ENCODE measurements at regions not wholly inside any gene's neighbourhood (a gene's known extent, or its start where the extent isn't known, plus 50 kb on each side); places are given as distances from the start of the nearest gene placed in this dataset.

DNA sequence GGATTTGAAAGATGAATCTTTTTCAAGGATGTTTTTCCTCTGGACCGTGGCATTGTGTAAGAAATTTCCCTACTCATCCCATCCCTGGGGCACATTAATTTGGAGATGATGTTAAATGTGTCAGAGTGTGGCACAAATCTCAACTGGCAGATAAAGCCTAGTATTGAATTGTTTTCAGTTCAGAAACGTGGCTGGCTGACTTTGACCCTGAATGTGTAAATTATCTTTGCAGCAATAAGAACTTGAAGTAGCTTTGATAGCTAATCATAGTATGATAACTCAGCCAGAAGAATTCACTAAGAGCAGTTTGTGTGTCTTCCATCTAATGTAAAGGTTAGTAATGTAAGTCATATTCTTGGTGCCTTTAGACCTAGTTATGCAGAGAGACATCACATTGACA, 238.4 kb upstream of the DMRT1 start:
- Histone ChIP-seq H3K4me1 (ENCODE audit: control insufficient read depth in 4 of 4, insufficient read depth in 4 of 4, low read length in 3 of 4) (no peaks in the 10 kb centered on the region), H3K9ac (ENCODE audit: low read depth in 1 of 2, low read length in 2 of 2) (no peak overlapping the region), H3K36me3 (ENCODE audit: control insufficient read depth in 4 of 4, insufficient read depth in 3 of 4, low read depth in 1 of 4, low read length in 3 of 4) (no peaks in the 10 kb centered on the region), H3K4me3 (ENCODE audit: low read depth in 1 of 3, low read length in 3 of 3) (no peak overlapping the region), H3K27me3 (ENCODE audit: control insufficient read depth in 4 of 4, insufficient read depth in 4 of 4, low read length in 3 of 4) (peaks cover 0 to 4% (median 0%) of the 10 kb centered on the region in 4 donors), H3K9me3 (ENCODE audit: control insufficient read depth in 4 of 4, low read length in 3 of 4) (no peaks in the 10 kb centered on the region), H3K27ac (ENCODE audit: low read depth in 1 of 2, low read length in 2 of 2) (no peak overlapping the region)
- 61% methylated on average over 2 of the region's 2 CpGs for WGBS
- TF ChIP-seq RAD21 (IDR thresholded peaks at IDR 0.05) (no peak), FOXA2 (IDR thresholded peaks at IDR 0.05) (no peak), RXRA (IDR thresholded peaks at IDR 0.05) (no peak), EGR1 (IDR thresholded peaks at IDR 0.05; ENCODE audit: low read depth in 2 of 2) (no peak), GABPA (IDR thresholded peaks at IDR 0.05 in 1 of 2, conservative IDR thresholded peaks at IDR 0.05 in 1 of 2) (no peak), HNF4A (conservative IDR thresholded peaks at IDR 0.05) (no peak)
- TF ChIP-seq, protein P1, sequence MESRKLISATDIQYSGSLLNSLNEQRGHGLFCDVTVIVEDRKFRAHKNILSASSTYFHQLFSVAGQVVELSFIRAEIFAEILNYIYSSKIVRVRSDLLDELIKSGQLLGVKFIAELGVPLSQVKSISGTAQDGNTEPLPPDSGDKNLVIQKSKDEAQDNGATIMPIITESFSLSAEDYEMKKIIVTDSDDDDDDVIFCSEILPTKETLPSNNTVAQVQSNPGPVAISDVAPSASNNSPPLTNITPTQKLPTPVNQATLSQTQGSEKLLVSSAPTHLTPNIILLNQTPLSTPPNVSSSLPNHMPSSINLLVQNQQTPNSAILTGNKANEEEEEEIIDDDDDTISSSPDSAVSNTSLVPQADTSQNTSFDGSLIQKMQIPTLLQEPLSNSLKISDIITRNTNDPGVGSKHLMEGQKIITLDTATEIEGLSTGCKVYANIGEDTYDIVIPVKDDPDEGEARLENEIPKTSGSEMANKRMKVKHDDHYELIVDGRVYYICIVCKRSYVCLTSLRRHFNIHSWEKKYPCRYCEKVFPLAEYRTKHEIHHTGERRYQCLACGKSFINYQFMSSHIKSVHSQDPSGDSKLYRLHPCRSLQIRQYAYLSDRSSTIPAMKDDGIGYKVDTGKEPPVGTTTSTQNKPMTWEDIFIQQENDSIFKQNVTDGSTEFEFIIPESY (IDR thresholded peaks at IDR 0.05), result no peak
- TF ChIP-seq, protein P2, sequence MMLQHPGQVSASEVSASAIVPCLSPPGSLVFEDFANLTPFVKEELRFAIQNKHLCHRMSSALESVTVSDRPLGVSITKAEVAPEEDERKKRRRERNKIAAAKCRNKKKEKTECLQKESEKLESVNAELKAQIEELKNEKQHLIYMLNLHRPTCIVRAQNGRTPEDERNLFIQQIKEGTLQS (IDR thresholded peaks at IDR 0.05), result no peak
- TF ChIP-seq, protein P3, sequence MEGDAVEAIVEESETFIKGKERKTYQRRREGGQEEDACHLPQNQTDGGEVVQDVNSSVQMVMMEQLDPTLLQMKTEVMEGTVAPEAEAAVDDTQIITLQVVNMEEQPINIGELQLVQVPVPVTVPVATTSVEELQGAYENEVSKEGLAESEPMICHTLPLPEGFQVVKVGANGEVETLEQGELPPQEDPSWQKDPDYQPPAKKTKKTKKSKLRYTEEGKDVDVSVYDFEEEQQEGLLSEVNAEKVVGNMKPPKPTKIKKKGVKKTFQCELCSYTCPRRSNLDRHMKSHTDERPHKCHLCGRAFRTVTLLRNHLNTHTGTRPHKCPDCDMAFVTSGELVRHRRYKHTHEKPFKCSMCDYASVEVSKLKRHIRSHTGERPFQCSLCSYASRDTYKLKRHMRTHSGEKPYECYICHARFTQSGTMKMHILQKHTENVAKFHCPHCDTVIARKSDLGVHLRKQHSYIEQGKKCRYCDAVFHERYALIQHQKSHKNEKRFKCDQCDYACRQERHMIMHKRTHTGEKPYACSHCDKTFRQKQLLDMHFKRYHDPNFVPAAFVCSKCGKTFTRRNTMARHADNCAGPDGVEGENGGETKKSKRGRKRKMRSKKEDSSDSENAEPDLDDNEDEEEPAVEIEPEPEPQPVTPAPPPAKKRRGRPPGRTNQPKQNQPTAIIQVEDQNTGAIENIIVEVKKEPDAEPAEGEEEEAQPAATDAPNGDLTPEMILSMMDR (IDR thresholded peaks at IDR 0.05; ENCODE audit: low read depth, low read length, missing input control), result no peak
- DNase-seq (ENCODE audit: low spot score), result no peak

DNA sequence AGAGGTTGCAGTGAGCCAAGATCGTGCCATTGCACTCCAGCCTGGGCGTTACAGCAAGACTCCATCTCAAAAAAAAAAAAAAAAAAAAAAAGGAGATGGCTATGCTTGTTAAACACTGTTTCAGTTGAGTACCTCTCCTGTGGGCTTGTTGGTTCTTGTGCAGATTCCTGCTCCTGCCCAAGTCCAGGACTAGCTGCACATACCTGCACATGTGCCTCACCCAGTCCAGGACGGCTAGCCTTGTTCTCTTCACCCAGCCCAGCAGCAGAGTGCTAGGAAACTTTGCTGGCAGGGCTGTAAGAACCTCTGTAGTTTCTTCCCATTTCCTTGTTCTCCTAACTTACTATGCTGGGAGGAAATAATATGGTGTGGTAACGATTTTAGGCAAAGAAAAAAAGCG, 234.1 kb upstream of the DMRT1 start:
- WGBS, result 67% methylated on average over 5 of the region's 5 CpGs
- H3K27ac ChIP-seq (ENCODE audit: low read depth in 1 of 2, low read length in 2 of 2), result no peak overlapping the region
- H3K9ac ChIP-seq (ENCODE audit: low read depth in 1 of 2, low read length in 2 of 2), result no peak overlapping the region
- no peak overlapping the region for H3K4me3 ChIP-seq (ENCODE audit: low read depth in 1 of 3, low read length in 3 of 3)
- TF ChIP-seq HNF4A (conservative IDR thresholded peaks at IDR 0.05) (no peak), GABPA (IDR thresholded peaks at IDR 0.05 in 1 of 2, conservative IDR thresholded peaks at IDR 0.05 in 1 of 2) (no peak), NR2F2 (IDR thresholded peaks at IDR 0.05) (no peak), EGR1 (IDR thresholded peaks at IDR 0.05; ENCODE audit: low read depth in 2 of 2) (no peak), MAX (IDR thresholded peaks at IDR 0.05) (no peak), TAF1 (conservative IDR thresholded peaks at IDR 0.05) (no peak), RXRA (IDR thresholded peaks at IDR 0.05) (no peak), RAD21 (IDR thresholded peaks at IDR 0.05) (no peak), FOXA1 (IDR thresholded peaks at IDR 0.05) (no peak), FOXA2 (IDR thresholded peaks at IDR 0.05) (no peak), JUND (IDR thresholded peaks at IDR 0.05) (no peak), HNF4G (IDR thresholded peaks at IDR 0.05) (no peak), SP1 (IDR thresholded peaks at IDR 0.05) (no peak), YY1 (IDR thresholded peaks at IDR 0.05) (no peak)
- TF ChIP-seq, protein P4, sequence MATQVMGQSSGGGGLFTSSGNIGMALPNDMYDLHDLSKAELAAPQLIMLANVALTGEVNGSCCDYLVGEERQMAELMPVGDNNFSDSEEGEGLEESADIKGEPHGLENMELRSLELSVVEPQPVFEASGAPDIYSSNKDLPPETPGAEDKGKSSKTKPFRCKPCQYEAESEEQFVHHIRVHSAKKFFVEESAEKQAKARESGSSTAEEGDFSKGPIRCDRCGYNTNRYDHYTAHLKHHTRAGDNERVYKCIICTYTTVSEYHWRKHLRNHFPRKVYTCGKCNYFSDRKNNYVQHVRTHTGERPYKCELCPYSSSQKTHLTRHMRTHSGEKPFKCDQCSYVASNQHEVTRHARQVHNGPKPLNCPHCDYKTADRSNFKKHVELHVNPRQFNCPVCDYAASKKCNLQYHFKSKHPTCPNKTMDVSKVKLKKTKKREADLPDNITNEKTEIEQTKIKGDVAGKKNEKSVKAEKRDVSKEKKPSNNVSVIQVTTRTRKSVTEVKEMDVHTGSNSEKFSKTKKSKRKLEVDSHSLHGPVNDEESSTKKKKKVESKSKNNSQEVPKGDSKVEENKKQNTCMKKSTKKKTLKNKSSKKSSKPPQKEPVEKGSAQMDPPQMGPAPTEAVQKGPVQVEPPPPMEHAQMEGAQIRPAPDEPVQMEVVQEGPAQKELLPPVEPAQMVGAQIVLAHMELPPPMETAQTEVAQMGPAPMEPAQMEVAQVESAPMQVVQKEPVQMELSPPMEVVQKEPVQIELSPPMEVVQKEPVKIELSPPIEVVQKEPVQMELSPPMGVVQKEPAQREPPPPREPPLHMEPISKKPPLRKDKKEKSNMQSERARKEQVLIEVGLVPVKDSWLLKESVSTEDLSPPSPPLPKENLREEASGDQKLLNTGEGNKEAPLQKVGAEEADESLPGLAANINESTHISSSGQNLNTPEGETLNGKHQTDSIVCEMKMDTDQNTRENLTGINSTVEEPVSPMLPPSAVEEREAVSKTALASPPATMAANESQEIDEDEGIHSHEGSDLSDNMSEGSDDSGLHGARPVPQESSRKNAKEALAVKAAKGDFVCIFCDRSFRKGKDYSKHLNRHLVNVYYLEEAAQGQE (IDR thresholded peaks at IDR 0.05), result no peak
- TF ChIP-seq, protein P3 (IDR thresholded peaks at IDR 0.05; ENCODE audit: low read depth, low read length, missing input control), result no peak
- TF ChIP-seq, protein P1 (IDR thresholded peaks at IDR 0.05), result no peak
- TF ChIP-seq, protein P2 (IDR thresholded peaks at IDR 0.05), result no peak
- H3K36me3 ChIP-seq (ENCODE audit: control insufficient read depth in 4 of 4, insufficient read depth in 3 of 4, low read depth in 1 of 4, low read length in 3 of 4), result no peaks in the 10 kb centered on the region
- DNase-seq (ENCODE audit: low spot score), result no peak
- no peaks in the 10 kb centered on the region for H3K9me3 ChIP-seq (ENCODE audit: control insufficient read depth in 4 of 4, low read length in 3 of 4)
- H3K4me1 ChIP-seq (ENCODE audit: control insufficient read depth in 4 of 4, insufficient read depth in 4 of 4, low read length in 3 of 4), result peaks cover 1 to 6% (median 4%) of the 10 kb centered on the region in 4 donors
- peaks cover 0 to 4% (median 0%) of the 10 kb centered on the region in 4 donors for H3K27me3 ChIP-seq (ENCODE audit: control insufficient read depth in 4 of 4, insufficient read depth in 4 of 4, low read length in 3 of 4)
